ENCODE measurements at regions not wholly inside any gene's neighbourhood (a gene's known extent, or its start where the extent isn't known, plus 50 kb on each side); places are given as distances from the start of the nearest gene placed in this dataset.
"Not testable (repeated sequence)": the region's sequence is repeated elsewhere in the genome, so short reads cannot be mapped to it uniquely, and the experiment has no call there.

DNA sequence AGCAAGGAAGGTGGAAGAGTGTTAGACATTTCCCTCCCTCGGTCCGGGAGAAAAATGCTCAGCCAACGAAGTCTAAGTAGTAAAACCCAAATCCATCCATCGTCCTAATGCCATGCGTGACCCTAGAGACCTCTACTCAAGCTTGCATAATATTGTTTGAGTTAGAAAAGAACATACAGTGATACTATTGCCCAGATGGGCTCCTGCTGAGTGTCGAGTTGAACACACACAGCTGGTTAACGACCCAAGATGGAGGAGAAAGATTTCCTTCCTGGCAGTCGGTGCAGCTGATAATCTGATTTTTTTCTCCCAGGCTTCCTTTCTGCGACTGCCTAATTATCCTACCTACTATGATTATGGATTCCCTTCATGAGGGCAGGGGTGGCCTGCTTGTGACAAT lies 164.4 kb upstream of the KCNG1 start:
- DNase-seq (ENCODE audit: low read depth in 2 of 2): no peak

DNA sequence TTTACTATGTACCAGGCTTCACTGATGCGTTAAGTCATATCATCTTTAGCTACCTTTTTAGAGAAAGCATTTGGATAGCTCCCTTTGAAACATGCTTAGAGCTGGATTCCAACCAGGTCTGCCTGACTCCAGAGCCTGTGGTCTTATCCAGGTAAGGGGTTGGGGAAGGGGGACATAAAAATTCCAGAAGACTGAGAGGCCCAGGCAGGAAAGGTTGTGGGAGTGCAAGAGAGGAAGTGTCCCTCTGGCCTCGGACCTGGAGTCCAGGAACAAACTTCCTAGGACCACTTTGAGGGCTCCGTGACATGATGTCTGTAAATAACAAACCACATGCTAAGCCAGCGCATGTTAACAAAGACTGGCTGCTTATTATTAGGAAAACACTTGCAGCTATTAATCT lies 163.0 kb upstream of the KCNG1 start:
- DNase-seq (ENCODE audit: low read depth in 2 of 2): no peak

DNA sequence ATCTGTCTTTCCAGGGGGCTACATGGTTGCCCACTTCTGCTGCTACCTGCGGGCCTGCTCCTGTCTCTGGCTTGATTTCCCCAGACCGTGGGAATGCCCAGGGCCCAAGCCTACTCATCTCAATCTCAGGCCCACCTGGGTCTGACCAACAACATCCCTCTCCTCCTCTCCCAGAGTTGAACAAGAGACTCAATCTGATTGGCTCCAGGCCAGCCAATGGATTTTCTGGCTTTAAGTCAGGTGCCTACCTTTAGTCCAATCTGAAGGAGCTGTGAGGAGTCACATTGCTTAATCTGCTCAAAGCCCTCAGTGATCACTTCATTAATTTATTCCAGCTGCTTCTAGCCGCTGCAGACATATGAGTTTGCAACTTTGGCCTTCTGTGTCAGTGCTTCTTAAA lies 162.4 kb upstream of the KCNG1 start:
- DNase-seq (ENCODE audit: low read depth in 2 of 2): no peak

DNA sequence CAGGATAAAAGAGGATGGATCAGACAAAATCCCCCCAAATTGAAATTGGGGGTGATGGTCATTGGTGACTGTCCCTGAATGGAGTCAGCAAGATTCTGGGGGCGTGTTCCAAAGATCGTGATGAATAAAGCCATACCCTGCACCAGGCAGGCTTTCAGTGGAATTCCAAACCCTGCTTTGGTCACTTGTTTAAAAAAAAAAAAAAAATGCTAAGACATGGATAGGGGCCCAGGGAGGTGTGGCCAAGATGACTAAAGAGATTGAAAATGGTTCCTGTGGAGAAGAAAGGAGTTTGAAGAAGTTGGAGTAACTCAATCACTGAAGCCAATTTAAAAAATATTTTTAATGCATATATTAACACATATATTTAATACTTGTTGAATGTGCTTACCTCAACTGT lies 161.4 kb upstream of the KCNG1 start:
- DNase-seq (ENCODE audit: low read depth in 2 of 2): no peak

DNA sequence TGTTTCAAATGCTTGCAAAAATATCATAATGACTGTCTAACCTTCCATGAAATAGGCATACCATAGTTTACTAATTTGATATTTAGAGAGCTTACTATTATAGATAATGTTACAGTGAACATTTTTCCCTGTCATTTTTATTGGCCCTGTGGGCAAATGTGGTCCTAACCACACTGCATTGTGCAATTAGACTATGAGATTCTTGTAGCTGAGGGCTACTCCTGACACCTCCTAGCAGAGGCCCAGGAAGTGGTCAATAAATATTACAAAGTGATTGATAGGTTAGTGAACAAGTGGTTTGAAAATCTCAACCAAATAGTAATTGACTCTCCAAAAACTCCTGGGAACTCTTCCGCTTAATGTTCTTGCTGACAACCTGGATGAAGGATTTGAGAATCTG lies 160.5 kb upstream of the KCNG1 start:
- DNase-seq (ENCODE audit: low read depth in 2 of 2): no peak

DNA sequence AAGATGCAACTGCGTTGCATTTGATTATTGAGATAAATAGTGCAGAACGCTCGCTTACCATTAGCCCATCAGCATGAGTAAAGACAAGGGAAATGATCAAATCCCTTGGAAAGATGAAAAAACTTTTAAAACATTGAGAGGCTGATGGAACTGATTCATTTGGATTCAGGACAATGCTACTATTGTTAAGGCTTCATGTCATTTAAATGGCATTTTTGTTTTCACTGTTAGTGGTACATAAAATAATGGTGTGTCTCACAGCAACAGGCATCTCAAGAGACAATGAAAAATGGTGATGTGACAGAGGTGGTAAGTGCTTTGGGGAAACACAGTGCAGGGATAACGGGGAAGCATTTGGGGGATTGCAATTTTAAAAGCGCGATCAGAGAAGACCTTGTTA lies 159.7 kb upstream of the KCNG1 start:
- DNase-seq (ENCODE audit: low read depth in 2 of 2): no peak

DNA sequence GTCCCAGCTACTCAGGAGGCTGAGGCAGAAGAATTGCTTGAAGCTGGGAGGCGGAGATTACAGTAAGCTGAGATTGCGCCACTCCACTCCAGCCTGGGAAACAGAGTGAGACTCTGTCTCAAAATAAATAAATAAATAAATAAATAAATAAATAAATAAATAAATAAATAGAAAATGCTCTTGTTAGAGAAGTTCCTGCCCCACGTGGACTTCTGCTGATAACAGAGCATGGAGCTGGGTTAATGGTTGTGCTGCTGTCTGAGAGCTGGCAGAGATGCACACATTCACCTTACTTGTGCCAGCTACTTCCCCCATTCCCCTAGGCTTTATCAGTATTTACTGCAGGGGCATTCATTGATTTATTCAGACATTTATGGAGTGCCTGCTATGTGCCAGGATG lies 155.2 kb upstream of the KCNG1 start:
- no peak for DNase-seq (ENCODE audit: low read depth in 2 of 2)

DNA sequence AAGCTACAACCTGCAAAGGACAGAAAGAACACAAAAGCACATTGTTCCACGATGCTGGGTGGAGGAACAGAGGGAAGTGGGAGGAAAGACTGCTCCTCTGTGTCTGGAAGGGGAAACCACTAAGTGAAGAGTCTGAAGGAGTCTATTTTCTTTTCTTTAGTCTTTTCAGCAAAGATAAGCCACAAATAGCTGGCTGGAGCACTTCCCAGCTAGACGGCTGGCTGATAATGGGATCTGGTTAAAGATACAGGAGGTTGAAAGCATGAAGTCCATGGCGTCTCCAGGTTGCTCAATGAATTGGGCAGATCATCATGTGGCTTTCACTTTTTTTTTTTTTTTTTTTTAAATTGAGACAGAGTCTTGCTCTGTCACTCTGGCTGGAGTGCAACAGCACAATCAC lies 154.0 kb upstream of the KCNG1 start:
- DNase-seq (ENCODE audit: low read depth in 2 of 2): no peak

DNA sequence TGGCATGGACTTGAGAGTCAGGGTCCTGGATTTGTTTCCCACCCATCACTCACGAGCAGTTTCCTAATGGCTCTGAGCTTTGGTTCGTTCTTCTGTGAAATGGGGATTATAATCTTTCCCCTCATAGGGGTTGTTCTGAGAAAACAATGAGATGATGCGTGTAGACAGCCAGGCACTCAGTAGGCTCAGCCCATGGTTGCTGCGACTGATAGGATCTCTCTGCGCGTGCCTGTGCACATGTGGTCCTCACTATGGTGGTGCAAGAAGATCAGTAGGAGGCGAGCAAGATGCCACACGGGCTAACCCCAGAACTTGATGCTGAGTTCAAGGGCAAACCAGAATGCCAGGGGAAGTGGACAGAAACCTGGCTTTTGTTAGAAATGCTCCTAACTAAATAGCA lies 153.5 kb upstream of the KCNG1 start:
- no peak for DNase-seq (ENCODE audit: low read depth in 2 of 2)

DNA sequence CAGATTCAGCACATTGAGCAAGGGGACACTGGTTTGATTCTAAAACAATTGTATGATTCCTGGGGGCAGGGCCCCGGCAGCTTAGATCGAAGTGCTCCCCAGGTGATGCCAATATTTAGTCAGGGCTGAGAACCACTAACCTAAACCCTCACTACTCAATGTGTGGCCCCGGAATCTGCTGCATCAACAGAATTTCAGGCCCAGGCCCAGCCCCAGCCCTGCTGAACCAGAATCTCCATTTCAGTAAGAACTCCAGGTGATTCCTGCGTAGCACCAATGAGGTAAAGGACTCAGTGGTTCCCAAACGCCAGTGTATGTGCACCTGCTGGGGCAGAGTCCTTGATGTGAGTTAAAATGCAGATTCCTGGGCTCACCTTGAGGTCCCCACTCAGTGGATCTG lies 152.8 kb upstream of the KCNG1 start:
- DNase-seq (ENCODE audit: low read depth in 2 of 2): no peak

DNA sequence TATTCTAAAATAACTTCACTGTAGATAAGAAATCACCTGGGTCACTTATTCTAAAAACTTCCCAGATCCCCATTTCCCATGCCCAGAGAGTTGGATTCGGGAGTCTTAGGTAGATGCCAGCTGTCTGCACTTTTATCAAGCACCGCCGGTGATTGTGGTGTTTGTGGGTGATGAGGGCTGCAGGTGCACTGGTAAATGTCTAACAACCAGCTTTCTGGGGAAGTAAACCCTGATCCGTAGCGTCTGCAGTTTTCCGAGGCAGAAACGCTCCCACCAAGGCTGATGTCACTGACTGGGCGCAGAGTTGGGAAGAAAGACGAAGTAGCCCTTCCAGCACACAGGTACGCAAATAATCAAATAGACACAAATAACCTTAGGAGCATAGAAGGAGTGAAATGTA lies 152.2 kb upstream of the KCNG1 start:
- DNase-seq (ENCODE audit: low read depth in 2 of 2): no peak

DNA sequence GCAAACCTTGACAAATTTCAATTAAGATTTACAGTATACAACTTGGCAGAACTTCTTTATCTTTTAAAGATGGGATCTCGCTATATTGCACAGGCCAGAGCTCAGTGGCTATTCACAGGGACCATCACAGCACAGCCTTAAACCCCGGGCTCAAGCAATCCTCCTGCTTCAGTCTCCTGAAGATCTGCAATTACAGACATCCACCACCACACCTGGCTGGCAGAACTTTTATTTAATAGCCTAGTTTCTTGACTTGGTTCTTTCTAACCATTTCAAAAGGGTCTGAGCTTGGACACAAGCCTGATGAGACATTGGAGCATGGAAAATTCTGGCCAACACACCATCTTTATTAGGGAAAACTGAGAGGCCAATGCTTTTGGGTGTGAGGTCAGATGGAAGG lies 151.6 kb upstream of the KCNG1 start:
- no peak for DNase-seq (ENCODE audit: low read depth in 2 of 2)

DNA sequence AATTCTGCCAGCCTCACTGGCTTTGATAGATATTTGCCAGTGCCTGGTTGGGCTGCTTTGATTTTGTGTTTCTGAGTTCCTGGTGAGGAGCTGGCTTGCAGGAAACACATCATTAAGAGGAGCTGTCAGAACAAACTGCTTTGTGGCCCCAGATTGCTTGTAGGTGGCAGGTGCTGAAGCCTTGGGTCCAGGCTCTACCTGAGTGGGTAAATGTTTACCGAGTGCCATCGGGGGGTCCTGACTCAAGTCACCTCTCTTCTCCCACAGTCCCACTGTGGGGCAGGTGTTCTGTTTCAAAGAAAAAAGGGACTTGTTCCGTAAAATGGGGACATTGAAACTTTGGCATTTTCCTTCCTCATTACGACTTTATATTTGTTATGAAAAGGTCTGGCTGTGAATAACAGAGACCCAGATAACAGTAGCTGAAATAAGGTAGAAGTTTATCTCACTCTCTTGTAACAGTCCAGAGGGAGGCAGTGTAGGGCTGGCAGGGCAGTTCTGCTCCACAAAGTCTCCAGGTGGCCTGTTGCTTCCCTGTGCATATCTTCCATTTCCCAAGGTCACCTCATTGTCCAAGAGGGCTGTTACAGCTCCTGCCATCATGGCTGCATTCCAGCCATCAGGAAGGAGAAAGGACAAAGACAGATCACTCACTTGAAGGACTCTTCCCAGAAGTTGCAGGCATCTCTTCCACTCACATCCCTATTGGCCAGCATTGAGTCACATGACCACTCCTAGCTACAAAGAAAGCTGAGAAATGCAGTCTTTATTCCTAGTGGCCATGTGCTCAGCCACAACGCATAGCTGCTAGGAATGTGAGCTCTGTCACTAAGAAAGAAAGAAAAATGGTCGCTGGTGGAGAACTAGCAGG lies 149.9 kb upstream of the KCNG1 start:
- DNase-seq (ENCODE audit: low read depth in 2 of 2): no peak

DNA sequence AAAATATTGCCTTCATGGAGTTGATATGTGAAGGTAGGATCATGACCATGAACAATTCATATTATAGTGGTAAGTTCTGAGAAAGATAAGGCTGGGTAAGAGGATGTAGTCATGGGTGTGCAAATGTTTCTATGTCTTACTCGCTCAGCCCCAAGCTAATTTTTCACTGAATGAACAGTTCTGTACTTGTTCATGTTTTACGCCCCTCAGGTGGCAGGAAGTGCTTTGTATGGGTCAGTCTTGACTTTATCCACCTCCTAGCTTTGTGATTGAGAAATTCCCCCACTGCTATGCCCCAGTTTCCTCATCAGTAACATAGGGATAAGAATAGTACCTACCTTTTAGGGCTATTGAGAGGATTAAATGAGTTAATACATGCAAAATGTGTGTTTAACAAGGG lies 148.2 kb upstream of the KCNG1 start:
- no peak for DNase-seq (ENCODE audit: low read depth in 2 of 2)

DNA sequence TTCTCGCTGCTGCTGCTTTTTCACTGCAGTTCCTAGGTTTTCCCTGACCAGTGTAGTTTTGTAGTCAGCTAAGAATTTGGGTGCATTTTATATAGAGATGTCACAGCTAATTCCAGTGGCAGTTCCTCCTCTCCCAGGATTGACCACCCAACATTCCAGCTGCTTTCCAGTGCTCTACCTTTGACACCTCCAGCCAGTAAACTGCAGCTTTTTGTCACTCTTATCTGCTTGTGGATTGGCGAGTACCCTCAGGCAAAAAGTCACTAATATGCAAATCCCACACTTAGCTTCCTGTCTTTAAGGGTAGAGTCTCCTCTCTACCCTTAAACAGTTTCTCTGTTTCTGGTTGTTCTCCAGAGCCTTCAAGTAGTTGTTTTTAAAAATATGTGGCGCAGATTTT lies 146.9 kb upstream of the KCNG1 start:
- no peak for DNase-seq (ENCODE audit: low read depth in 2 of 2)

DNA sequence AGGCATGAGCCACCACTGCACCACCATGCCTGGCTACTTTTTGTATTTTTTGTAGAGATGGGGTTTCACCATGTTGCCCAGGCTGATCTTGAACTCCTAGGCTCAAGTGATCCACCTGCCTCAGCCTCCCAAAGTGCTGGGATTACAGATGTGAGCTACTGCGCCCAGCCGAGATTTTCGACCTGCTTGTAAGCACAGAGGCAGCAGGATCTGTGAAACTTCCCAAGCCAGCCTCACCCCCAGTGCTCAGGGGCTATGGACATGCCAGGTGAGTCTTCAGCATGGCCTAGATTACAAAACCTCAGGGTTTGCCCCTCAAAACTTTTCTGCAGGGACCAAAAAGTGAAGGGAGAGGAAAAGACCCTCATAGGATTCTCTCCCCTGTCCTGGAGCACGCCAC lies 145.0 kb upstream of the KCNG1 start:
- DNase-seq (ENCODE audit: low read depth in 2 of 2): not testable (repeated sequence)

DNA sequence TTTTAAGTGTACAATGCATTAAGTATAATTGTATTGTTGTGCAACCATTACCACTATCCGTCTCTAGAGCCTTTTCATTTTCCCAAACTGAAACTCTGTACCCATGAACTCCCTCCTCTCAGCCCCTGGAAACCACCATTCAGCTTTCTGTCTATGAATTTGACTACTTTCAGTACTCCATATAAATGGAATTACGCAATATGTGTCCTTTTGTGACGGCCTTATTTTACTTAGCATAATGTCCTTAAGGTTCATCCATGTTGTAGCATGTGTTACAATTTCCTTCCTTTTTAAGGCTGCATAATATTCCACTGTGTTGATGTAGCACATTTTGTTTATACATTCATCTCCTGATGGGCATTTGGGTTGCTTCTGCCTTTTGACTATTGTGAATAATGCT lies 143.6 kb upstream of the KCNG1 start:
- no peak for DNase-seq (ENCODE audit: low read depth in 2 of 2)

DNA sequence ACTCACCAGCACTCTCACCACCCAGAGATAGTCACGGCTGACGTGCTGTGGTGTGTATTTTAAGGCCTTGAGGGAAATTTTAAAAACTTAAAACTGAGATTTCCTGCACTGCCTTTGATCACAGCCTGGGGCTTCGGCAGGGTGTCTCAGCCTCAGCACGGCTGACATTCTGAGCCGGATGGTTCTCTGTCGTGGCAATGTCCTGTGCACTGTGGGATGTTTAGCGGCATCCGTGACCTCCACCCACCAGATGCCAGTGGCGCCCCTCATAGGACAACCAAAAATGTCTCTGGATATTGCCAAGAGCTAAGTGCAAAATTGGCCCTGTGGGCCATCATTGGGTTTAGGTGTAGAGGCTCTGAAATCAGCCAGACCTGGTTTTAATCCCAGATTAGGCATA lies 142.2 kb upstream of the KCNG1 start:
- no peak for DNase-seq (ENCODE audit: low read depth in 2 of 2)

DNA sequence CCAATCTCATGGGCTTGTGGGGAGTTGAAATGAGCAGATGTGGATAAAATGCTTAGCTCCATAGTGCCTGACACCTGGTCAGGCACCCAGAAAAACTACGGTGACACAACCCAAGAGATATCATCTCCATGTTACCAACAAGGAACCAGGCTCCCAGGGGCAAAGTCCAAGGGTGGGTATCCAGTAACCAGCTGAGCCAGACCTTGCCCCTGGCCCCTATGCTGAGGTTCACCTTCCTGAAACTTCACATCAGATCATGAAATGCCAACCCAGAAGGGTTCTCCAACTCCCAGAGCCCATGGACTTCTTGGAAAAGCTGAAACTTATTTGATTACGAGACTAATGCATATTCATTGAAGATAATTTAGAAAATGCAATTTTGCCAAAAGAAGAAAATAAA lies 141.8 kb upstream of the KCNG1 start:
- DNase-seq (ENCODE audit: low read depth in 2 of 2): no peak

DNA sequence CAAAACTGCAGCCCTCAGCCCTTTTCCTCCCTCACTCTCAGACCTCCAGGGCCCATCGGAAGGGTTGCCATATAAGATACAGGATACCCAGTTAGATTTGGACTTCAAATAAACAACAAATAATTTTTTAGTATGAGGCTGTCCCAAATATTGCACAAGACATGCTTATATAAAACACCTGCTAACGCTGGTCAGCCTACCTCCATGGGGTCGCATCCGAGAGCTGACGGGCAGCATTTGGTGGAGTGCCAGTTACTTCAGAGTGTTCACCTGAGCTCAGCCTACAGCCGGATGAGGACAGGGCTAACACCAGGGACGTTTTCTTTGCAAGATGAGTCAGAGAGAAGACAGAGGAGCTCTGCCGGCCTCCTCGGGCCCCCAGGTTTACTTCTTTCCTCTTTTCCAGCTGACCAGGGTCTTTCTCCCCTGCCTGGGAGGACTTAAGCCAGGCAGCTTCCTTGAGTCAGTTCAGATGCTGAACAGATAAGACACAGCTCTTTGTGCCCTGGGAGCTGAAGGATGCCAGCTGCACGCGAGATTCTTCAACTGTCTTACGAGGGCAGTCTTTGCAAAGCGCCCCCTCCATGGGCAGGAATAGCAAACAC lies 141.2 kb upstream of the KCNG1 start:
- no peak for DNase-seq (ENCODE audit: low read depth in 2 of 2)

DNA sequence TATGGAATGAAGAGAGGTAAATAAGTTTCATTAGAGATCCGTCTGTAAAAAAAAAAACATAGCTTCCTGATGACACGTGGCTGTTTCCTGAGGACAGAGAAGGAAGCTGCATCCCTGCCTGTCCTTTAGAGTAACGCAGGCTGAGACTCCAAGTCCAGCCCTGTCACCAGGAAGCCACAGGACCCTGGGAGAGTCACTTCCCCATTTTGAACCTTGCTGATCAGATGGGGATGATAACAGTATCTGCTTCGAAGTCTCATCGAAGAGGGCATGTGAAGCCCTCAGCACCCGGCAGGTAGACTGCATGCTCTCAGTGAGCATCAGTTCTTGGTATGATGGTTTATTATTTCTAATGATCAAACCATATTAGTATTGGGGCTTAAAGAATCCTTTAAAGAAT lies 139.1 kb upstream of the KCNG1 start:
- no peak for DNase-seq (ENCODE audit: low read depth in 2 of 2)

DNA sequence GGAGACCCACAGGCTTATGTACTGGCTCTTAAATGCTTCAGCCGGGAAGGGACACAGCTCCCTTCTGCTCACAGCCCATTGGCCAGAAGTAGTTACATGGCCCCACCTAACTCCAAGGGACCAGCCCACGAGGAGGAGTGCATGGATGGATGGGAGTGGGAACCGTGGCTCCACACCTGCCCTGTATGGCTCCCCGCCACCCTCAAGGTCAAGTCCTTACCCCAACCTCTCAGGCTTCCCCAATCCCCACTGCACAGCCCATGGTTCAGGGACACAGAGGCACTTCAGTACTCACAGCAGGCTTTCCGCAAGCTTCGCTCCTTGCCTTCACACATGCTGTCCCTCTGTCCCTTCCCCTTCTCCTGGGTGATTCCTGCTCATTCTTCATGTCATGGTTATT lies 137.9 kb upstream of the KCNG1 start:
- DNase-seq (ENCODE audit: low read depth in 2 of 2): no peak

DNA sequence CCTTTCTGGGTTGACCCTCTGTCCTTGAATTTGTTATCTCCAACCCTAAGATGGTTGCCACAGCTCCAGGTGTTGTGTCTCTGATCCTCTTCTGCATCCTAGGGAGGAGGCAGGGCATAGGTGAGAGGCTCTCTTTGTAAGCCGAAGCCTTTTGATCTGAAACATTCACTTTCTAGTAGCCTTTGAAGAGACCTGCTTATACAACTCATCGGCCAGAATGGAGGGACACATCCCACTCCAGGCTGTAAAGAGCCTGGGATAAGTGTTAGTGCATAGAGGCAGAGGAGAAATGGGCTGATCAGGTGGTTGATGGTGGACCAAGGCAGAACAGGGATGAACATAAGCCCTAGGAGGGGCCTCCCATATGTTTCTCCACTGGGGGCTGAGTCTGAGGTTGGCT lies 137.1 kb upstream of the KCNG1 start:
- no peak for DNase-seq (ENCODE audit: low read depth in 2 of 2)

DNA sequence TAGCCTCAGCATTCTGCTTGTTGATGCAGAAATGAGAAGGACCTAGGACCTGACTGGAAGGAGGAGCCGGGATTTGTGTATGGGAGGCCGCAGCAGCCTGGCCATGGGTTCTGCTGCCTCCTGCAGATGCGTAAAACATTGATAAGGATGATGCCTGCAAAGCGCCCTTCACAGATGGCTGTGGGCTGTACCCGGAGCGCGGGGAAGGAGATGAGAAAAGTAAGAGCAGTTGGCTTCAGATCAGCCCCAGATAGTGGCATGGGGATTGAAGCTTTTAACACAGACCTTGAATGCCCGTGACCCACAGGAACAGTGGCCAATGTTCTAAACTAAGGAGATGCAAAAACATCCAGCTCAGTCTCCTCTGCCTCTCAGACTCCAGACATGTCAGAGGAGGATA lies 136.4 kb upstream of the KCNG1 start:
- no peak for DNase-seq (ENCODE audit: low read depth in 2 of 2)
